Heart left ventricle (tissue), 13 donors: ENCODE measurements at regions not wholly inside any gene's neighbourhood (a gene's known extent, or its start where the extent isn't known, plus 50 kb on each side); places are given as distances from the start of the nearest gene placed in this dataset.

Experiments used
- POLR2A ChIP-seq, 2 donors: fragments of 450-650 bp; IDR thresholded peaks; one replicate each; pipeline ENCODE4 v1.6.1; 2017; ENCODE audit warnings: antibody characterized with exemption in 2 of 2, mild to moderate bottlenecking in 2 of 2, moderate library complexity in 2 of 2
- TF ChIP-seq, protein P1 (sequence below), 12 donors: fragments of 200-600 bp; sonication (generic) in 4 of 12; IDR thresholded peaks; one replicate each; pipeline versions ENCODE4 v1.5.0 to v1.8.0; 2018 to 2022; ENCODE audit warnings: antibody characterized with exemption in 12 of 12, mild to moderate bottlenecking in 5 of 12
- donor health status: ischemic (EF 13 %, LVEDD 7.1; RV severe dilation, severe dysfunction).
- donor health status: DM: no; HTN: yes; CAD: no.
- donor health status: DM: no; HTN: no; CAD: no.
- donor health status: ischemic (EF 25% LVEDD 6.9; RV normal size, moderate dysfunction).
- donor health status: ischemic (EF 25% LVEDD 5.7; RV mildly dilated, moderate dysfunction).
- donor health status: ischemic (EF 35%, LVEDD 5.7; RV mildly dilated, moderate dysfunction).
- donor health status: nonischemic (EF 11% LVEDD 7.7; RV severe dilation, severe dysfunction).
- donor health status: DM: yes; HTN: yes; CAD: no.
- donor health status: PGD.
- donor health status: ischemic (EF 29% LVEDD 5.4; RV normal size, mild dysfunction).
- donor health status: nonischemic (EF 23%, LVEDD 6.1; RV moderate dilation, normal function).

GRCh38 chr4:112075906-112076305 lies 69.3 kb upstream of the FAM241A start:
- TF ChIP-seq, protein P1, sequence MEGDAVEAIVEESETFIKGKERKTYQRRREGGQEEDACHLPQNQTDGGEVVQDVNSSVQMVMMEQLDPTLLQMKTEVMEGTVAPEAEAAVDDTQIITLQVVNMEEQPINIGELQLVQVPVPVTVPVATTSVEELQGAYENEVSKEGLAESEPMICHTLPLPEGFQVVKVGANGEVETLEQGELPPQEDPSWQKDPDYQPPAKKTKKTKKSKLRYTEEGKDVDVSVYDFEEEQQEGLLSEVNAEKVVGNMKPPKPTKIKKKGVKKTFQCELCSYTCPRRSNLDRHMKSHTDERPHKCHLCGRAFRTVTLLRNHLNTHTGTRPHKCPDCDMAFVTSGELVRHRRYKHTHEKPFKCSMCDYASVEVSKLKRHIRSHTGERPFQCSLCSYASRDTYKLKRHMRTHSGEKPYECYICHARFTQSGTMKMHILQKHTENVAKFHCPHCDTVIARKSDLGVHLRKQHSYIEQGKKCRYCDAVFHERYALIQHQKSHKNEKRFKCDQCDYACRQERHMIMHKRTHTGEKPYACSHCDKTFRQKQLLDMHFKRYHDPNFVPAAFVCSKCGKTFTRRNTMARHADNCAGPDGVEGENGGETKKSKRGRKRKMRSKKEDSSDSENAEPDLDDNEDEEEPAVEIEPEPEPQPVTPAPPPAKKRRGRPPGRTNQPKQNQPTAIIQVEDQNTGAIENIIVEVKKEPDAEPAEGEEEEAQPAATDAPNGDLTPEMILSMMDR (IDR thresholded peaks at IDR 0.05) = no peak
- TF ChIP-seq POLR2A (IDR thresholded peaks at IDR 0.05) = no peak
